GM10266 (cell line): ENCODE measurements at regions not wholly inside any gene's neighbourhood (a gene's known extent, or its start where the extent isn't known, plus 50 kb on each side); places are given as distances from the start of the nearest gene placed in this dataset.
"Not testable (repeated sequence)": the region's sequence is repeated elsewhere in the genome, so short reads cannot be mapped to it uniquely, and the experiment has no call there.

Source experiments
- DNase-seq: peaks from one replicate; pipeline ENCODE4 v3.0.0; 2012; ENCODE audit errors: extremely low spot score
- TF ChIP-seq, protein P1 (sequence below): IDR thresholded peaks from 2 replicates; pipeline ENCODE4 v1.5.1; 2012; ENCODE audit warnings: mild to moderate bottlenecking, low read depth; ENCODE audit not compliant: control insufficient read depth, insufficient read depth; ENCODE audit errors: missing control alignments

DNA sequence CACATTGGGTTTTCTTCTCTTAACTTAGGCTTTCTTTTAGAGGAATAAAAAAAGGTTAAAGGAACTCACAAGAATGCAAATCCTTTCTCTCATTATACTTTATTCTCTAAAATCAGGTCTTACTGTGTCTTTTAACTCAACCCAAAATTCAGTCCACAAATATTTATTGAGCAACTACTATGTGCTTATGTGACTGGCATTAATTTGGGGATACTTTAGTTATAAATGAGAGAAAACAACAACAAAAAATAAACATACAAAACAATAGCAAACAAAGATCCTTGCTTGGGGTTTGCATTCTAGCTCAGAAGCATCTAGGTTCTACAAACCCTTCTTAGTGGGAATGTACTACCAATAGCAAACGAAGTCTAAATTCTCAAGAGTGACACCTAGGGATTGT is 266.2 kb downstream of the UTRN start:
- no peak for DNase-seq
- TF ChIP-seq, protein P1, sequence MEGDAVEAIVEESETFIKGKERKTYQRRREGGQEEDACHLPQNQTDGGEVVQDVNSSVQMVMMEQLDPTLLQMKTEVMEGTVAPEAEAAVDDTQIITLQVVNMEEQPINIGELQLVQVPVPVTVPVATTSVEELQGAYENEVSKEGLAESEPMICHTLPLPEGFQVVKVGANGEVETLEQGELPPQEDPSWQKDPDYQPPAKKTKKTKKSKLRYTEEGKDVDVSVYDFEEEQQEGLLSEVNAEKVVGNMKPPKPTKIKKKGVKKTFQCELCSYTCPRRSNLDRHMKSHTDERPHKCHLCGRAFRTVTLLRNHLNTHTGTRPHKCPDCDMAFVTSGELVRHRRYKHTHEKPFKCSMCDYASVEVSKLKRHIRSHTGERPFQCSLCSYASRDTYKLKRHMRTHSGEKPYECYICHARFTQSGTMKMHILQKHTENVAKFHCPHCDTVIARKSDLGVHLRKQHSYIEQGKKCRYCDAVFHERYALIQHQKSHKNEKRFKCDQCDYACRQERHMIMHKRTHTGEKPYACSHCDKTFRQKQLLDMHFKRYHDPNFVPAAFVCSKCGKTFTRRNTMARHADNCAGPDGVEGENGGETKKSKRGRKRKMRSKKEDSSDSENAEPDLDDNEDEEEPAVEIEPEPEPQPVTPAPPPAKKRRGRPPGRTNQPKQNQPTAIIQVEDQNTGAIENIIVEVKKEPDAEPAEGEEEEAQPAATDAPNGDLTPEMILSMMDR = no peak

DNA sequence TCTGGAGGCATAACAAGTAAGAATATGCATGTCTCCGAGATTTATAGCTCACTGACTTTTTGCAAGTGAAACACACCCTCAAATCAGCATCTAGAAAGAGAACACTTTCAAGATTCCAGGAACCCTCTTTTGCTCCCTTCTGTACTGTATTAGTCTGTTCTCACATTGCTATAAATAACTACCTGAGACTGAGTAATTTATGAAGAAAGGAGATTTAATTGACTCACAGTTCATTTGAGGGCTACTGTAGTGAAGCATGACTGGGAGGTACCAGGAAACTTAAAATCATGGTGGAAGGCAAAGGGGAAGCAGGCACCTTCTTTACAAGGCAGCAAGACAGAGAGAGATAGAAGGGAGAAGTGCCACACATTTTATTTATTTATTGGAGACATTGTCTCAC is 269.9 kb downstream of the UTRN start:
- TF ChIP-seq, protein P1 = no peak
- DNase-seq = no peak

DNA sequence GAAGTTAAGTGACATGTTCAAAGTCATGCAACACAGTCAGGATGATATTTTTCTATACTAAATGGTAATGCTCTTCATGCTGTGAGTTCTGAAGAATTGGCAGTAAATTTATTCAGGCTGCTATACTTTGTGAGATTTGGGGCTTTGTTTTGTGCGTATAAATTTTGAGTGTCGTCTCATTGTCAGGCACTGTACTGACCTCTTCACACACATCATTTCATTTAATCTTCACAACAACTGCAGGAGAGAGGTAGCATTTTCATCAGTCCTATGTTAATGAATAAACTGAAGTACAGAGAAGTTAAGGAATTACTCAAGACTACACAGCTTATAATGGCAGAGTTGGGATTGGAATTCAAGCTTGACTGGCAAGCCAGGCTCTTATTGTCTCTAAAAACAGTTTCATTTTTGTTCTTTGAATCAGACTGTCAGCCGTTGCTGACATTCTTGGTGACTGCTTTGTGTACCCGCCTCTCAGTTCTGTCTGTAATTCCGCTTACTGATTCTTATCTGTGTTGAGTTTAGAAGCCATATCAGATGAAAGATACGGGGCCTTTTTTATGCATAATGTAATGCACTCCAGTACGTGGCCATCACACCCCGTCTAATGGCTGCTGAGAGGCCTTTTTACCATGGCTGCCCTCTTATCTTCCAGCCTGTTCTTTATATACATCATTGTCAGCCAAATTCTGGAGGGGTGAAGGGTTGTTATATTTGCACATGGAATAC is 274.9 kb downstream of the UTRN start:
- TF ChIP-seq, protein P1 = no peak
- no peak for DNase-seq

DNA sequence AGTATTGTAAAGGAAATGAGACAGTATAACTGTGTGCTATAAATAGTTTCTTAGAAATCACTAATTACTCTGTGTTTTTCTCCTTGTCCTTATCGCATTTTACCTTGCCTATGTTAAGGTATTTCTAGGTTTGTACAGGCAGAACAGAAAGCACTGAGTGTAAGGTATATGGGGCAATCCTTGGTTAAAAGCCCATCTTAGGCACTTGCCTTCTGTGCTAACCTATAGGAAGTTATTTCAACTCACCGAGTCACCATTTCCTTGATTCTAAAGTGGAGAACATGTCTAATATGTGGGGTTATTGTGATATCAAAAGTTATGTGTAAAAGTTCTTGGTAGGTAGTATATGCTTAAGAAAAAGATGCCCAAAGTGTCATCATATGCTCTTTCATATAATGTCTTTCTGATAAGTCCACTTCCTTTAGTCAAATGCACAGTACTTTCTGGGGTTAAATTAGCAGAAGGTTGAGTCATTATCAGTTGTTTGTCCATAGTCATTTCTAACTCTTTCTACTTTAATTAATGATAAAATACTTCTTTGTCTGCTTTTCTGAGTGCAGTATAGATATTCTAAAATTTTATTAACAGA is 276.4 kb downstream of the UTRN start:
- TF ChIP-seq, protein P1 = no peak
- no peak for DNase-seq

DNA sequence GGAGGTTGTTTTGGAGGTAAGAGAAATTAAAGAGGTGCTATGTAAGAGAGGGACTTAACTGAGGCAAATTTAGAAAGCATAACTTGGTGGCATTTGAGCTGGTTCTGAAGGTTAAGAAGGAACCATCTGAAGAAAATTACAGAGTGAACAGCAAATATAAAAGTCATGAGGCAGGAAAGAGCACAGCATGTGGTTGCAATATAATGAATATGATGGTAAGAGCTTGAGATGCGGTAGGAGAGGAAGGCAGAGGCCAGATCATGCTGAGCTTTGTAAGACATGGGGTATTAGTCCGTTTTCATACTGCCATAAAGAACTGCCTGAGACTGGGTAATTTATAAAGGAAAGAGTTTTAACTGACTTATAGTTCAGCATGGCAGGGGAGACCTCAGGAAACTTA is 279.1 kb downstream of the UTRN start:
- TF ChIP-seq, protein P1 = no peak
- no peak for DNase-seq

DNA sequence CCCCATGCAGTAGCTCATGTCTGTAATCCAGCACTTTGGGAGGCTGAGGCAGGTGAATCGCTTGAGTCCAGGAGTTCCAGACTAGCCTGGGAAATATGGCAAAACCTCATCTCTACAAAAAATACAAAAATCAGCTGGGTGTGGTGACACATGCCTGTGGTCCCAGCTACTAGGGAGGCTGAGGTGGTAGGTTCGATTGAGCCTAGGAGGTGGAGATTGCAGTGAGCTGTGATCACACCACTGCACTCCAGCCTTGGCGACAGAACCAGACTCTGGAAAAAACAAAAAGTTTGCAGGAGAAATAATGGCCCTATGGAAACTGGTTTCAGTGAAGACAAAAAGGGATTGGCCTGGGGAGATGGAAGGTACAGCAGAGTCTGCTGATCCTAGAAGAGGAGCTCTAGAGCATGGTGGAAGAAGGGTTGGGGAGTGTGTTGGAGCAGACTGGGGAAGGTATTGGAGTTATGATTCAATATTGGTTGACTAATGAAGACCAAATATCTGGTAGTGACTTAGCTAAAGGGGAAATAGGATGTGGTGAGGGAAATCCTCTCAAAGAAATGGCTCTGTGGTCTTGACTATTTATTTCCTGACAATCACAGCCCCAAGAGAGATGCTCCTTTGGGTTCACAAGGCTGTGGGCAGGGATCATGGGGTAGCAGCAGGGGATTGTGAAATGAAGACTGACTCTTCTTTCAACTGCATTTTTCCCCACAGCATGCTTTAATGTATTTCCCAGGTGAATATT is 281.9 kb downstream of the UTRN start:
- TF ChIP-seq, protein P1 = no peak

DNA sequence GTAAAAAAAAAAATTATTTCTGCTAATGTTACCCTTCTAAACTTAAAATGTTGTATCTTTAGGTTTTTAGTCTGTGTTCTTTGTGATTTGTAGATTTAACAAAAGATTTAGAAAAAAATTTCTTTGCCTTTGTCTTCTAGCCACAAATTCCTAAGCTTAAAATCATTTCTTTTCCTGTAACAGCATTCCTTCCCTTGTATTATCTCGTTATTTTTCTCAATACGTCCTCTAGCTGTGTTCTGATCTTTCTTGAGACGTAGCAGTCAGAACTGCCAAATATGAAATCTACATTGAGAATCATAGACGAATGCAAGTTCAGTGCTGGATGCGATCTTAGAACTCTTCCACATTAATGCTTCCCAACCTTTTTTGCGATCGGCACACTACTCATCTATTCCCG is 283.1 kb downstream of the UTRN start:
- TF ChIP-seq, protein P1 = no peak

More for the DNA sequence above, 281.9 kb downstream of the UTRN start:
- no peak for DNase-seq

DNA sequence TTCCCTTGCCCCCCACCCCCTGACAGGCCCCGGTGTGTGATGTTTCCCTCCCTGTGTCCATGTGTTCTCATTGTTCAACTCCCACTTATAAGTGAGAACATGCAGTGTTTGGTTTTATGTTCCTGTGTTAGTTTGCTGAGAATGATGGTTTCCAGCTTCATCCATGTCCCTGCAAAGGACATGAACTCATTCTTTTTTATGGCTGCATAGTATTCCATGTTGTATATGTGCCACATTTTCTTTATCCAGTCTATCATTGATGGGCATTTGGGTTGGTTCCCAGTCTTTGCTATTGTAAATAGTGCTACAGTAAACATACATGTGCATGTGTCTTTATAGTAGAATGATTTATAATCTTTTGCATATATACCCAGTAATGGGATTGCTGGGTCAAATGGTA is 287.4 kb downstream of the UTRN start:
- not testable (repeated sequence) for DNase-seq

More for the DNA sequence above, 283.1 kb downstream of the UTRN start:
- no peak for DNase-seq
